Activated naive CD8-positive, alpha-beta T cell (primary cell): ENCODE measurements at regions not wholly inside any gene's neighbourhood (a gene's known extent, or its start where the extent isn't known, plus 50 kb on each side); places are given as distances from the start of the nearest gene placed in this dataset.
"Not testable (repeated sequence)": the region's sequence is repeated elsewhere in the genome, so short reads cannot be mapped to it uniquely, and the experiment has no call there.

Source experiments
- H3K27ac Mint-ChIP-seq: one replicate; pipeline ENCODE4 v1.8.0; 2021; ENCODE audit warnings: mixed read lengths
- H3K27me3 Mint-ChIP-seq: one replicate; pipeline ENCODE4 v1.8.0; 2021; ENCODE audit warnings: mixed read lengths
- H3K36me3 Mint-ChIP-seq: one replicate; pipeline ENCODE4 v1.8.0; 2021; ENCODE audit warnings: mixed read lengths
- H3K4me1 Mint-ChIP-seq: one replicate; pipeline ENCODE4 v1.8.0; 2021; ENCODE audit warnings: low read depth, mixed read lengths
- H3K4me3 Mint-ChIP-seq: one replicate; pipeline ENCODE4 v1.8.0; 2021; ENCODE audit warnings: mild to moderate bottlenecking, mixed read lengths
- H3K9me3 Mint-ChIP-seq: one replicate; pipeline ENCODE4 v1.8.0; 2021; ENCODE audit warnings: low read depth, mixed read lengths

DNA sequence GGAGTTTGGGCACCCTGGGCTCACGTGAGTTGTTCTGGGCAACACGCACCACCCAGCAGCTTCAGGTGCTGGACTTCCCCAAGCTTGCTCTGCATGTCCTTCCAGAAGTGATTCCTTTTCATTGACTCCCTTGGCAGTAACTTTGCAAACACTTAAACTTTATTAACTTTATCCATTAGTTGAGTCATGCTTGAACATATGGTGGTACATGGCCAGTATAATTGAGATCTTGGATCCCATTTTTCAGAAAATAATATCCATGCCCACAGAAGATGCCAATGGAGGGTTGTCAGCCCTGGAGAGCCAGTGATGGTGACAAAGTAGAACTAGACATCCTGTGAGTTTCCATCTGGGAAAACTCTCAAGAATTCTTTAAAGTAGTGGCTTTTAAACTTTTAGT lies 144.2 kb downstream of the COPS8 start:
- H3K4me1 Mint-ChIP-seq: peaks cover 7% of the 10 kb centered on the region
- no peaks in the 10 kb centered on the region for H3K9me3 Mint-ChIP-seq
- H3K36me3 Mint-ChIP-seq: peaks cover 2% of the 10 kb centered on the region
- H3K4me3 Mint-ChIP-seq: no peak overlapping the region
- peaks cover 12% of the 10 kb centered on the region for H3K27me3 Mint-ChIP-seq
- no peak overlapping the region for H3K27ac Mint-ChIP-seq

DNA sequence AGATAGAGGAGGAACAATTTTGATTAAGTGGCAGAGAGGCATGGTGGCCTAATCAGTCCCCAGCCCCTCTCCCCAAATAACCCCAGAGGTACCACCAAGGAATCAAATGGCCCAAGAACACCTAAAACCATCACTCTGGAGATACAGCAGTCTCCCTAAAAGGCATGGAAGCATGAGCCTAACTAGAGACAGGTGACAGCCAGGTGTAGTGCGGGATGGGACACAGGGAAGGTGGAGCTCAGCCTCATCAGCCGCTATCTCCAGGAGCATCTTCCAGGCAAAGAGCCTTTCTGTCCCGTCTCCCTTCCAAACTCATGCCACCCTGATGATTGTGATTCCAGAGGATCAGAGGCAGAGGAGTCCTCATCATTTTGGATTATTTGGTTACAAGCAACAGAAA lies 144.7 kb downstream of the COPS8 start:
- no peak overlapping the region for H3K4me3 Mint-ChIP-seq
- H3K9me3 Mint-ChIP-seq: no peaks in the 10 kb centered on the region
- H3K4me1 Mint-ChIP-seq: peaks cover 7% of the 10 kb centered on the region
- H3K36me3 Mint-ChIP-seq: peaks cover 2% of the 10 kb centered on the region
- peaks cover 12% of the 10 kb centered on the region for H3K27me3 Mint-ChIP-seq
- H3K27ac Mint-ChIP-seq: no peak overlapping the region

DNA sequence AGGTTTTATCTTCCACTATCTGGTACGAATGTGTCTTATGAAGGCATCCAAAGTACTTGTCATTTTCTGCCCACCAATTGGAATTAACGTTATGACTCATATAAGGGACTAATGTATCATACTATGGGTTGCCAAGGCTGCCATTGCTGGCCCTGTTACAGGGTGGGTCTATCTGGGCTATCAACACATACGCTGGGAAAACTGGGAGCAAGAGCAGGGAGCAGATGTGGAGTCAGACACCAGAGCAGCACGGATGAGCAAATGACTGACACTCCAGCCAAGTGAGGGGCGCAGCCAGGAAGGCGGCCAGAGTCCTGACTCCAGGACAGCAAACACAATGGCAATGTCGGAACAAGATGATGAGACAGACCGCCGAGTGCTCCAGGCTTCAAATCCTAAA lies 145.9 kb downstream of the COPS8 start:
- Mint-ChIP-seq H3K27ac (no peak overlapping the region), H3K4me3 (no peak overlapping the region), H3K4me1 (peaks cover 7% of the 10 kb centered on the region), H3K9me3 (no peaks in the 10 kb centered on the region), H3K36me3 (peaks cover 5% of the 10 kb centered on the region), H3K27me3 (peaks cover 12% of the 10 kb centered on the region)

DNA sequence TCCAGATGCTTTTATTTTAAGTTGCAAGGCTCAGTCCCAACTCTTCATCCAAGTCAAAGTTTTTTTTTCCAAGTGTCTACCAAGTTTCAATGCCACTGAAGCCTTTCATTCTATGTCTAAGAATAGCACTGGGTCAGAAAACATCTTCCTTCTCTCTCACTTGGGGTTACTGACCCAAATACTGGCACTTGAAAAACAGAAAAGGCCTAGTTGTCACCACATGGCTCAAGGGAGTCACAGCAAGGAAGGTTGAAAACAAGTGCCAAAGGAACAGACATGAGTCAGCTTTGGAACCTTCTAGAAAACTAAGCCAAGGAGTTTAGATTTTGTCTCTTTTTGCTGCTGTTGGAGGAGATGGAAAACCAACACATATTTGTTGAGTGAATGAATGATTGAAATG lies 146.5 kb downstream of the COPS8 start:
- no peaks in the 10 kb centered on the region for H3K9me3 Mint-ChIP-seq
- no peak overlapping the region for H3K27ac Mint-ChIP-seq
- H3K4me1 Mint-ChIP-seq: peaks cover 6% of the 10 kb centered on the region
- H3K4me3 Mint-ChIP-seq: no peak overlapping the region
- H3K36me3 Mint-ChIP-seq: peaks cover 5% of the 10 kb centered on the region
- H3K27me3 Mint-ChIP-seq: peaks cover 13% of the 10 kb centered on the region

DNA sequence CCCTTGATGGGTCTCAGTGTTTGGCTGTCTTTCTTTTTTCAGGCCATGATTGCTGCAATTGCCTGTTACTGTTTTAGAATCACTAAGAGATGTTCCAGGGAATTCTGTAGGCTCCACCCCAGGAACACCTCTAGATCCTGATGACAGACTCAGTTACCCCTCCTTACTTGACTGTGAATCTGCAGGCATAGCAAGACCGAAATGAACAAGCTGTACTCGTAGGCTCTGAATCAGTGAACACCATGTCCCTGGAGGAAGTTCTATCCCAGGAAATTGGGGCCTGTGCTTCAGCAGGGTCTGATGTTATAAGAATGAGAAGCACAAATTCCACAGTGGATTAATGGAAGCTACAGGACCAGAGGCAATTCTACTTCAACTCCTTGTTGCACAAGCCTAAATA lies 148.6 kb downstream of the COPS8 start:
- H3K4me1 Mint-ChIP-seq: no peaks in the 10 kb centered on the region
- no peak overlapping the region for H3K4me3 Mint-ChIP-seq
- peaks cover 5% of the 10 kb centered on the region for H3K36me3 Mint-ChIP-seq
- H3K27me3 Mint-ChIP-seq: peaks cover 13% of the 10 kb centered on the region
- no peak overlapping the region for H3K27ac Mint-ChIP-seq
- no peaks in the 10 kb centered on the region for H3K9me3 Mint-ChIP-seq

DNA sequence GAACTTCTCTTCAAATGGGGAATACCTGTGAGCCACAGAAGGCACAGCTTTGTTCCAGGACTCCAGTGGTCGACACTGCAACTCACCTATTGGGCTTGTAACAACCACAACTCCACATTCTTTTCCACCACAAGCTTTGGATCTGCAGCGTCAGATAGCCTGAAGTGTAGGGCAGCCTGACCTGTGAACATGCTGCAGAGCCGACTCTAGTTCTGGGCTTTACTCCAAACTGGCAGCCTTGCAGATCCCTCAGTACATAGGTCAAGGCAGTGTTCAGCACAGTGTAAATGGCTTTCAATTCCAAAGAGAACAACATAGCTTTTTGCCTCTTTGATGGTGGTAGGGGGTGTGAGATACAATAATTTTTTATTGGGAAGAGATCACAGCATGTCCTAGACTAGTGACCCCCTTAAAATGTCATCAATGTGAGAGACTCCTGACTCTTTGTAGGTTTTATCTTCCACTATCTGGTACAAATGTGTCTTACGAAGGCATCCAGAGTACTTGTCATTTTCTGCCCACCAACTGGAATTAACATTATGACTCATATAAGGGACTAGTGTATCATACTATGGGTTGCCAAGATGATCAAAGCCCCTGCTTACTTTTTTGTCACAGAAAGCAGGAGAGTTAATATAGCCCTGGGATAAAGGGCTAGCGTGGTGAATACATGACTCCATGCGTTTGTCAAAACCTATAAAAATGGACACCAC lies 149.8 kb downstream of the COPS8 start:
- H3K36me3 Mint-ChIP-seq: peaks cover 5% of the 10 kb centered on the region
- H3K9me3 Mint-ChIP-seq: no peaks in the 10 kb centered on the region
- no peaks in the 10 kb centered on the region for H3K4me1 Mint-ChIP-seq
- no peak overlapping the region for H3K27ac Mint-ChIP-seq
- peaks cover 9% of the 10 kb centered on the region for H3K27me3 Mint-ChIP-seq
- H3K4me3 Mint-ChIP-seq: no peak overlapping the region

DNA sequence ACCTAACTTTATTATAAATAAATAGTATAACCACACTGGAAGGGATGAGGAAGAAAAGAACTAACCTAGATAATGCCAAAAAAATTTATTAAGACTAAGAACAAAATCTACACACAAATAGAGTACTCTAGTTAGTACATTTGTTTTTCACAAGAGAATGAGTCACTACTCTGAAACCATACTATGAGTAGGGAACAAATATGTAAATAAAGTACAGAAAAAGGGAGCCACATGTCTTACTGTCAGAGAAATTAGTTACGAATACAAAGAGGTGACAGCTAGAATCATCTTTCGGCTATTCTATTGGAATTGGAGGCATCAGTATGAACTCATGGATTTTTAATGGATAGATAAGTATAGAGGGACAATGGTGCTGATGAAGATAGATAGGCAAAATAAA lies 150.5 kb downstream of the COPS8 start:
- H3K27me3 Mint-ChIP-seq: peaks cover 9% of the 10 kb centered on the region
- no peaks in the 10 kb centered on the region for H3K4me1 Mint-ChIP-seq
- H3K27ac Mint-ChIP-seq: no peak overlapping the region
- H3K4me3 Mint-ChIP-seq: no peak overlapping the region
- peaks cover 5% of the 10 kb centered on the region for H3K36me3 Mint-ChIP-seq
- no peaks in the 10 kb centered on the region for H3K9me3 Mint-ChIP-seq

DNA sequence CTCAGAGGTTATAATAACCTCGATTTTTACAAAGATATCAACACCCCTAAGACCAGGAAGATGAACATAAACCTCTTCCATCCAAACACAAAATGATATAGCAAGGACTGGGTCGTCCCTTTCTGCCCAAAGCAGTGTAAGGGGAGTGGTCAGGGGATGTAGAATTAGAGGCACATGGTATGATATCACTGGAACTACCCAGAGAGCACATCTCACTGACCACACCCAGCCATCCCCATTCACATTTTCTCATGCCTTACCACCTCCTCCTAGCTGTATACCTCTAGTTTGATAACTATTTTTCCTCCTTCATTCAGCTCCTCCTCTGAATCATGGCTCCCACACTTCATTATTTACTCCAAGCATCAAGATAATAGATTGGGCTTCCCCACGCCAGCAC lies 152.6 kb downstream of the COPS8 start:
- Mint-ChIP-seq H3K4me1 (no peaks in the 10 kb centered on the region), H3K4me3 (no peak overlapping the region), H3K36me3 (peaks cover 4% of the 10 kb centered on the region), H3K9me3 (peaks cover 3% of the 10 kb centered on the region), H3K27me3 (peaks cover 5% of the 10 kb centered on the region), H3K27ac (no peak overlapping the region)

DNA sequence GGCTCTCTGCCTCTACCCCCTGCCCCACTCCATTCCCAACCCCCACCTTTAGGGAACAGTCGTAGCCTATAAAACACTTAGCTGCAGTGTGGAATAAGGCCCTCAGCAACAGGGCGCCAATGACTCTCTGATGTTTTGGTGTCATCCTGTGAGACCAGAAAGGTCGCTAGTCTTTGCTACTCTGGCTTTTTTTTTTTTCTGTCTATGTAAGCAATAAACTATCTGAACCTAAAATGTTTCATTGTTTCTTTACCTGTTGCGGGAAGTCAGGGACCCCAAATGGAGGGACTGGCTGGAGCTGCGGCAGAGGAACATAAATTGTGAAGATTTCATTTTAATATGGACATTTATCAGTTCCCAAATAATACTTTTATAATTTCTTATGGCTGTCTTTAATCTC lies 154.6 kb downstream of the COPS8 start:
- H3K9me3 Mint-ChIP-seq: peaks cover 6% of the 10 kb centered on the region
- peaks cover 6% of the 10 kb centered on the region for H3K36me3 Mint-ChIP-seq
- H3K4me1 Mint-ChIP-seq: no peaks in the 10 kb centered on the region
- H3K4me3 Mint-ChIP-seq: no peak overlapping the region
- H3K27me3 Mint-ChIP-seq: peaks cover 7% of the 10 kb centered on the region
- no peak overlapping the region for H3K27ac Mint-ChIP-seq

DNA sequence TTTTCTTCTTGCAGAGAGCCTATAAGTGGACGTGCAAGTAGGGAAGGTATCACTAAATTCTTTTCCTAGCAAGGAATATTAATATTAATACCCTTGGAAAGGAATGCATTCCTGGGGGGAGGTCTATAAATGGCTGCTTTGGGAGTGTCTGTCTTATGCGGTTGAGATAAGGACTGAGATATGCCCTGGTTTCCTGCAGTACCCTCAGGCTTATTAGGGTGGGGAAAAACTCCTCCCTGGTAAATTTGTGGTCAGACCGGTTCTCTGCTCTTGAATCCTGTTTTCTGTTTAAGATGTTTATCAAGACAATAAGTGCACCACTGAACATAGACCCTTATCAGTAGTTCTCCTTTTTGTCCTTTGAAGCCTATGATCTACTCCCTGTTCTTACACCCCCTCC lies 155.2 kb downstream of the COPS8 start:
- not testable (repeated sequence) for H3K27me3 Mint-ChIP-seq, H3K4me1 Mint-ChIP-seq, H3K36me3 Mint-ChIP-seq, H3K27ac Mint-ChIP-seq, H3K9me3 Mint-ChIP-seq, H3K4me3 Mint-ChIP-seq

DNA sequence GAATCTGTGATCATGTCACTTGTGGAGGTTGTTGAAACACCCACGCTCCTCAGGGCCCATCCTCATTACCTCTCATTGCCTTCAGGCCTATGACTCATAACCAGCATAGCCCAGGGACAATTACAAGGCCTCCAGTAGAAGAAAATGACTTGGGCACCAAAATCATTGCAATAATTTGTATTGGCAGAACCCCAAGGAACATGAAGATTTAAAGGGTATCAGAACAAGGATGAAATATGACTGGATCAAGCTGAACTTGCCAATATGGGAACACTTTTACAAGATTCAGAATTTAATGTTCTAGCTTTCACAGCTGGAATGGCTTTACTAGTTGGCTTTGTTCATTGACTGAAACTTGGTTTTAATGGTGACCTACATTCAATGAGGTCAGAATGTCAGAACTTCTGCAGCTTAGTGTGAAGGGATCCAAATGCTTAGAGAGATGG lies 156.4 kb downstream of the COPS8 start:
- Mint-ChIP-seq H3K4me1 (no peaks in the 10 kb centered on the region), H3K9me3 (peaks cover 6% of the 10 kb centered on the region), H3K27ac (no peak overlapping the region)

DNA sequence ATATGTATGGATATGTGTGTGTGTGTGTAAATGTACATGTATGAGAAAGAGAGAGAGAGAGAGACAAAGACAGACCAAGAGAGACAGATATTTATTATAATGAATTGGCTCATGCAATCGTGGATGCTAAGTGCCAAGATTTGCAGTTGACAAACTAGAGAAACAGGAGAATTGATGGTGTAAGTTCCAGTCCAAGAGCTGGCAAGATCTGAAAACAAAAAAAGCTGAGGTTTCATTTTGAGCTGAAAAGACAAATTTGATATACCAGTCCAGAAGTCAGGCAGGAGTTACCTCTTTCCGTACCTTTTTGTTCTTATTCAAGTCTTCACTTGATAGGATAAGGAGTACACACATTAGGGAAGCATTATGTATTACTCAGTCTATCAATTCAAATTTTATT lies 157.8 kb downstream of the COPS8 start:
- H3K27ac Mint-ChIP-seq: no peak overlapping the region
- H3K27me3 Mint-ChIP-seq: peaks cover 3% of the 10 kb centered on the region
- H3K4me3 Mint-ChIP-seq: no peak overlapping the region
- H3K4me1 Mint-ChIP-seq: no peaks in the 10 kb centered on the region
- H3K9me3 Mint-ChIP-seq: peaks cover 6% of the 10 kb centered on the region
- peaks cover 3% of the 10 kb centered on the region for H3K36me3 Mint-ChIP-seq

More for the DNA sequence above, 156.4 kb downstream of the COPS8 start:
- Mint-ChIP-seq H3K4me3 (no peak overlapping the region), H3K27me3 (peaks cover 3% of the 10 kb centered on the region), H3K36me3 (peaks cover 3% of the 10 kb centered on the region)

DNA sequence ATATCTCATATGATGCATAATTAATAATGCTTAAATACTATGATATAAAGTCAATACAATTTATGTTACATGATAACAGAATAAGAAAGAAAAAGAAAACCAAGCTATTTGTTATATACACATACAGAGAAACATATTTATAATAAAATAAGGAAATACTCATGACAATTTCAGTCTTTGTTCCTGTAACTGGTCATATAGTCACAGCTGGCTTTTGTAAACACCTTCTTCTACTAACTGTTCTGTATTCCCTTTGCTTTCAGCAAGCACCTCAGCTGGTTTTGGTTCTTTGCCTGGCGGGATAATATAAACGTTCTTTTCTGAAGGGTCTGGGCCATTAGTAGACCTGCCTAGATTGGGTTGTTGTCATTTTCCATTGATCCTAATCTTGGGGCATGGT lies 158.5 kb downstream of the COPS8 start:
- H3K36me3 Mint-ChIP-seq: peaks cover 3% of the 10 kb centered on the region
- H3K9me3 Mint-ChIP-seq: peaks cover 6% of the 10 kb centered on the region
- H3K4me3 Mint-ChIP-seq: no peak overlapping the region
- peaks cover 3% of the 10 kb centered on the region for H3K27me3 Mint-ChIP-seq
- H3K4me1 Mint-ChIP-seq: no peaks in the 10 kb centered on the region
- H3K27ac Mint-ChIP-seq: no peak overlapping the region

DNA sequence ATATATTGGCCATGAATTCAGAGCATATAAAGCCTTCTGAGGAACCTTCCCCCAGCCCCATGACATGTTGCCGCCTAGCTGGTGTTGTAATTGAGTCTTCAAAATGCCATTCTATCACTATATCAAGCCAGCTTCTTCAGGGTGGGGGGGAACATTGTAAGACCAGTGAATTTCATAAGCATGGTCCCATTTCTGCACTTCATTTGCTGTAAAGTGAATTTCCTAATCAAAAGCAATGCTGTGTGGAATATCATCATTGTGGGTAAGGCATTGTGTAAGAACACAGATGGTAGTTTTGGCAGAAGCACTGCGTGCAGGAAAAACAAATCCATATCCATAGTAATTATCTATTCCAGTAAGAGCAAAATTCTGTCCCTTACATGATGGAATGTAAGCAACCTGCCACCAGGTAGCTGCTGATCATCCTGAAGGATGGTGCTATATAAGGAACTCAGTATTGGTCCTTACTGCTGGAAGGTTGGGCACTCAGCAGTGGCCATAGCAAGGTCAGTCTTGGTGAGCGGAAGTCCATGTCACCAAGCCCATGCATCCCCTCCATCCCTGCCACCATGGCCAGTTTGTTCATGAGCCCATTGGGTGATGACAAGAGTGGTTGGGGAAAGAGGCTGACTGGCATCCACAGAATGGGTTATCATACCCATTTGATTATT lies 159.4 kb downstream of the COPS8 start:
- Mint-ChIP-seq H3K4me3 (no peak overlapping the region), H3K9me3 (peaks cover 6% of the 10 kb centered on the region), H3K36me3 (peaks cover 3% of the 10 kb centered on the region), H3K27ac (no peak overlapping the region), H3K4me1 (no peaks in the 10 kb centered on the region), H3K27me3 (peaks cover 6% of the 10 kb centered on the region)

DNA sequence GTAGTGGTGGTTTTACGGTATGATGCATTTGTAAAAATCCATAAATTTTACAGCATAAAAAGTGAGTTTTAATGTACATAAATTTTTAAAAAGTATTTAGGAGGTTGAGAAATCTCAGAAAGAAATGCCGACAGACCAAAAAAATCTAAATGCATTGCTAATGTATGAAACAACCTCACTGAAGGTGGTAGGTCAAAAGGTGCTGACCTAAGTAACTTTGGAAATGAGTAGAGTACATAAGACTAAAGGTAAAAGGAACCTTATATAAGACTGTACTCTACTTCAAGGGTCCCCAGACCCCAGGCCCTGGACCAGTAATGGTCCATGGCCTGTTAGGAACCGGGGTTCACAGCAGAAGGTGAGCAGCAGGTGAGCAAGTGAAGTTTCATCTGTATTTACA lies 163.4 kb downstream of the COL6A3 start:
- H3K27me3 Mint-ChIP-seq: peaks cover 10% of the 10 kb centered on the region
- H3K9me3 Mint-ChIP-seq: no peaks in the 10 kb centered on the region
- no peaks in the 10 kb centered on the region for H3K4me1 Mint-ChIP-seq
- no peak overlapping the region for H3K27ac Mint-ChIP-seq
- no peak overlapping the region for H3K4me3 Mint-ChIP-seq
- H3K36me3 Mint-ChIP-seq: no peaks in the 10 kb centered on the region

DNA sequence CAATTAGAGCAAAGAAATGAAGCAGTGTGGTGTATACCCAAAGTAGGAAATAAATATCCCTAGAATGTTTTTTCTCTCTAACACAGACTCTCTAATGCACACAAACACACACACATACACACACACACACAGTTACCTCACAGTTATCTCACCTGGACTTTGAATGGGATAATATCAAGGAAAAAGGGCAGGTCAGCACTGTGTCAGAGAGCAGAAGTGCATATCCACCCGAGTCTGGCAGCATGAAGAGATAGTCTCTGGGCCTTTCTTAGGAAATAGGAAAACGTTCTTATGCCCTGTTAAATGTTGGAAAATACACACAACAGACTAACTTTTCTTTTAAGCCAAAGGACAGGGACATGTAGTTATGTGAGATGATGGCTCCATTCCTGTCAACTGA lies 162.0 kb downstream of the COL6A3 start:
- Mint-ChIP-seq H3K9me3 (no peaks in the 10 kb centered on the region), H3K36me3 (no peaks in the 10 kb centered on the region), H3K27me3 (peaks cover 10% of the 10 kb centered on the region), H3K27ac (no peak overlapping the region), H3K4me1 (no peaks in the 10 kb centered on the region), H3K4me3 (no peak overlapping the region)
